Fibroblast of the aortic adventitia (primary cell): ENCODE measurements at regions not wholly inside any gene's neighbourhood (a gene's known extent, or its start where the extent isn't known, plus 50 kb on each side); places are given as distances from the start of the nearest gene placed in this dataset.

Experiments used
- DNase-seq: peaks from one replicate; pipeline ENCODE4 v3.0.0-alpha.2; 2010; ENCODE audit warnings: low read depth
- H3K4me3 ChIP-seq: 2 replicates; pipeline ENCODE4 v1.5.1; 2011; ENCODE audit warnings: low read depth, mild to moderate bottlenecking, control low read depth, low read length, moderate library complexity
- CTCF ChIP-seq: IDR thresholded peaks from 2 replicates; pipeline ENCODE4 v1.5.1; 2011; ENCODE audit warnings: mild to moderate bottlenecking, low read length, control low read depth, inconsistent platforms; ENCODE audit not compliant: insufficient read depth

GRCh38 chr10:31140716-31141115 lies 109.1 kb upstream of the ZNF438 start:
- H3K4me3 ChIP-seq, result no peak overlapping the region
- no peak for TF ChIP-seq CTCF

GRCh38 chr10:31142026-31142425 lies 110.4 kb upstream of the ZNF438 start:
- peak; percentile 53 for DNase-seq
- no peak overlapping the region for H3K4me3 ChIP-seq
- TF ChIP-seq CTCF, result no peak

More at GRCh38 chr10:31140716-31141115, 109.1 kb upstream of the ZNF438 start:
- DNase-seq, result no peak

- H3K4me3 ChIP-seq, result no peak overlapping the region
- TF ChIP-seq CTCF, result no peak
- no peak for DNase-seq
These were observed 111.8 kb upstream of the ZNF438 start for GRCh38 chr10:31143331-31143935.

GRCh38 chr10:31145986-31146385 lies 114.3 kb upstream of the ZNF438 start:
- no peak overlapping the region for H3K4me3 ChIP-seq
- no peak for TF ChIP-seq CTCF
- DNase-seq, result no peak

- DNase-seq, result peak; percentile 66
- no peak overlapping the region for H3K4me3 ChIP-seq
- no peak for TF ChIP-seq CTCF
These were observed 115.0 kb upstream of the ZNF438 start for GRCh38 chr10:31146491-31147209.

- peak; percentile 62 for DNase-seq
- no peak overlapping the region for H3K4me3 ChIP-seq
- no peak for TF ChIP-seq CTCF
These were observed 115.5 kb upstream of the ZNF438 start for GRCh38 chr10:31147210-31147608.
